Fibroblast of the aortic adventitia (primary cell): ENCODE measurements at regions not wholly inside any gene's neighbourhood (a gene's known extent, or its start where the extent isn't known, plus 50 kb on each side); places are given as distances from the start of the nearest gene placed in this dataset.

Experiments
- DNase-seq: peaks from one replicate; pipeline ENCODE4 v3.0.0-alpha.2; 2010; ENCODE audit warnings: low read depth
- H3K4me3 ChIP-seq: 2 replicates; pipeline ENCODE4 v1.5.1; 2011; ENCODE audit warnings: low read depth, mild to moderate bottlenecking, control low read depth, low read length, moderate library complexity
- TF ChIP-seq, protein P1 (sequence below): IDR thresholded peaks from 2 replicates; pipeline ENCODE4 v1.5.1; 2011; ENCODE audit warnings: mild to moderate bottlenecking, low read length, control low read depth, inconsistent platforms; ENCODE audit not compliant: insufficient read depth

DNA sequence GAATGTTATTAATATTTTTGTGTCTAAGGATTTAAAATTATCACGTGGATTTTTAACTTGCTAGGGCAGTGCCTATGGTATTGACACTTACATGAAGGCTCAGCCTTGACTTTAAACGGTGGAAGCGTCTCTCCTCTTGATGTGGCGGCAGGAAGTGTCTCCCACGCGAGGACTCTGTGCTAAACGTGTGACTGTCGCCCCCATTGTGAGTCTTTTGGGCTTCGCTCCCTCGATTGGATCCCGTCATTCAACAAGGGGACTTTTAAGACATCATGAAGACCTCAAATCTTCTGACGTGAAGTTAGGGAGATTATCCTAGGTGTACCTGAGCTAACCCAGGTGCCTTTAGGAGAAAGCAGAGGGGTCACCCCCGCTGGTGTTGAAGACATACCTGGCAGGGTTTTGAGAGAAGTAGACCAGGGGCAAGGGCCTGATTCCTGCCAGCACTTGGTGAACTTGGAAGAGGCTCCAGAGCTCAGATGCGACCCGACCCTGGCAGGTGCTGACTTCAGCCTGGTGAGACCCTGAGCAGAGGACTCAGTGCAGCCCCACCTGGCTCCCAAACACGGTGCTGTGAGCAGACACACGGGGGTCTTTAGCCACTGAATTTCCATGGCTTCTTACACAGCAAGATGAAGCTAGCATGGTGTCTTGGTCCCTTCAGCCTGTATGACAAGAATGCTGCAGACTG lies 55.7 kb upstream of the IRX4 start:
- no peak for DNase-seq
- TF ChIP-seq, protein P1, sequence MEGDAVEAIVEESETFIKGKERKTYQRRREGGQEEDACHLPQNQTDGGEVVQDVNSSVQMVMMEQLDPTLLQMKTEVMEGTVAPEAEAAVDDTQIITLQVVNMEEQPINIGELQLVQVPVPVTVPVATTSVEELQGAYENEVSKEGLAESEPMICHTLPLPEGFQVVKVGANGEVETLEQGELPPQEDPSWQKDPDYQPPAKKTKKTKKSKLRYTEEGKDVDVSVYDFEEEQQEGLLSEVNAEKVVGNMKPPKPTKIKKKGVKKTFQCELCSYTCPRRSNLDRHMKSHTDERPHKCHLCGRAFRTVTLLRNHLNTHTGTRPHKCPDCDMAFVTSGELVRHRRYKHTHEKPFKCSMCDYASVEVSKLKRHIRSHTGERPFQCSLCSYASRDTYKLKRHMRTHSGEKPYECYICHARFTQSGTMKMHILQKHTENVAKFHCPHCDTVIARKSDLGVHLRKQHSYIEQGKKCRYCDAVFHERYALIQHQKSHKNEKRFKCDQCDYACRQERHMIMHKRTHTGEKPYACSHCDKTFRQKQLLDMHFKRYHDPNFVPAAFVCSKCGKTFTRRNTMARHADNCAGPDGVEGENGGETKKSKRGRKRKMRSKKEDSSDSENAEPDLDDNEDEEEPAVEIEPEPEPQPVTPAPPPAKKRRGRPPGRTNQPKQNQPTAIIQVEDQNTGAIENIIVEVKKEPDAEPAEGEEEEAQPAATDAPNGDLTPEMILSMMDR, result no peak
- H3K4me3 ChIP-seq, result no peak overlapping the region

DNA sequence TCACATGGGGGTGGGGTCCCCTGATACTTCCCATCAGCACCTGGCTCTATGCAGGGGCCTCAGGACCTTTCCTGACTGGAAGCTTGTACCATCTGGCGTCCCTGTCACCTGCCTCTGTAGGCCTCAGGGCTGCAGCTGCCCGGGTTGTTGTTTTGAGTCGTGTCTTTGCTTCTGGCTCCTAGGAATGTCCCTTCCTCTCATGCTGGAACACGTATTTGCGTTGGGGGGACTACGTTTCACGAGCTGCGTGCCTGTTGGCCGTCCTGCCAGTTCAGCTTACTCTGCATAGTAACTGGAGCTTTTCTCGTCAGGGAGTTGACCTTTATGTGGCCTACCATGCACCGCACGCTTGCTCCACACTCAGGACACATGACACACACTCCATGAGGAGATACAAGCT lies 54.9 kb upstream of the IRX4 start:
- no peak for DNase-seq

DNA sequence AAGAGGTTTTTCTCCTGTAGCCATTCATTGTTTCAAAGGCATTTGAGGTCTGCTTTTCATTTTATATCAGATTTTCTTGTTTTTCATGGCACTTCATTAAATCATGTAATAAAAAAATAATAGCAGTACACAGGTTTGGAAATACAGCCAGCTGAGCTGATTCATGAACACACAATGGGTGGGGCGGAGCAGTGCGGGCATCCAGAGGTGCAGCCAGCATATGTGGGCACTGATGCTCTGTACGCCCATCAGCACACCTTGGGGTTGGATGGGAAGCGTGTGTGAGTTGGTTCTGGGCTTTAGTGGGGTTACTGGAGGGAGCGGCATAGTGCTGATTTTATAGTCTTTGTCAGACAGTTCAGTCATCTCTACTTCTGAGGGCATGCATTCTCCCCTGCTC lies 54.2 kb upstream of the IRX4 start:
- TF ChIP-seq, protein P1, result no peak
- no peak overlapping the region for H3K4me3 ChIP-seq
- DNase-seq, result no peak

More for the DNA sequence above, 54.9 kb upstream of the IRX4 start:
- TF ChIP-seq, protein P1, result no peak
- H3K4me3 ChIP-seq, result no peak overlapping the region

DNA sequence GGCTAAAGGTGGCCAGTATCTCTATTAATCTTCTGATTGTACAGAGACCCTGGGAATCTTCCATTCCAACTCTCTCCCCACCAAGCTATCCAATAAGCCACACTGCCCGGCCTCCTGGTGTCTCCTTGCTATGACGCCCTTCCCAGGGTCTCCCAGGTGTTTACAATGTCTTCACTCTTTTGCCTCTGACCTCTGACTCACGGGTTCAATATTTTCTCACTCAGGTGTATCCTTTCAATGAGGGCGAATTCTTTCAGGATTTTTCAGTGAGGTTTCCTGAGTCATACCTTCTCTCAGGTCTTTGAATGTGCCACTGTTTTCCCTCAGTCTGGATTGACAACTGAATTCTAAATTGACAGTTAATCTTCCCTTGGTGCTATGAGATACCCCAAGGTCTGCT lies 53.7 kb upstream of the IRX4 start:
- TF ChIP-seq, protein P1, result no peak
- no peak for DNase-seq
- H3K4me3 ChIP-seq, result no peak overlapping the region

DNA sequence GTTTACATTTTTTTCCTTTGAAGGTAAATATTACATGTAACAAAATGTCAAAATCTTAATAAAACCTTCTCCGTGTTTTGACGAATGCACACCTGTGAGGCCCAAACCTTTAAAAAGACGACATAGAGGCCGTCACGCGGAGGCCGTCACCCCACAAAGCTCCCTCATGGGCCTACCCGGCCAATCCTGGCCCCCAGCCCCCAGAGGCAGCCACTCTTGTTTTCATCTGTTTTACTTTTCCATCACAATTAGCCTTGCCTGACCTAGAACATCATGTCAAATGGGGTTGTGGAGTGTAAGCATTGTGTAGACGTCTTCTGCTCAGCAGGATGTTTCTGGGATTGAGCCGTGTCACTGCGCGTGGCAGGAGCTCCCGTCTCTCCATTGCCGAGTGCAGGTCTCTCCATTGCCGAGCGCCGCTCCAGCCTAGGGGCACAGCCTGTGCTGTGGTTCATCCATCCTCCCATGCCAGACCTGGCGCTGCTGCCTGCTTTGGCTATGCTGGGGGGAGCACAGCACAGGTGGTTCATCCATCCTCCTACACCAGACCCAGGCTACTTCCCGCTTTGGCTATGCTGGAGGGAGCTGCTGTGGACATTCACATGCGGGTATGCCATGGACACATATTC lies 52.2 kb upstream of the IRX4 start:
- no peak for DNase-seq
- TF ChIP-seq, protein P1, result no peak
- no peak overlapping the region for H3K4me3 ChIP-seq

DNA sequence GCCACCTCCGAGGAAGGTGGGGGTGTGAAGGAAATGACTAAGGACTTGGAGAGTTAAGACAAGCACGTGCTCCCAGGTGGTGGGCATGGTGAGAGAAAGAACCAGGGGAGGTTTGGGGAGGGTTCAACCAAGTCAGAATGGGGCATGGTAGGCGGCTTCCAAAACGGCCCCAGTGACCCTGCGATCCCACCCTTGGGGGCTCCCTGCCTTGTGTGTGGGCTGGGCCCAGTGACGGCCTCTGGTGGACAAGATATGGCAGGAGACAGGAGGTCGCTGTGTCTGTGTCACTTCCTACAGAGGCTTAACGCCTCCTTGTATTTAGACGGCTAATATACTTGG lies 51.3 kb upstream of the IRX4 start:
- TF ChIP-seq, protein P1, result no peak
- no peak overlapping the region for H3K4me3 ChIP-seq
- DNase-seq, result no peak
